Sigmoid colon (tissue), 4 donors: ENCODE measurements at regions not wholly inside any gene's neighbourhood (a gene's known extent, or its start where the extent isn't known, plus 50 kb on each side); places are given as distances from the start of the nearest gene placed in this dataset.

Experiments used
- CTCF ChIP-seq, 4 experiments: fragments of 450-650 bp in 3 of 4; fragments of 200-600 bp in 1 of 4; IDR thresholded peaks; one replicate each; pipeline ENCODE4 v1.5.1; 2016 to 2019; ENCODE audit warnings: antibody characterized with exemption in 4 of 4, mild to moderate bottlenecking in 3 of 4, moderate library complexity in 2 of 4
- POLR2AphosphoS5 ChIP-seq, 4 donors: sonication (generic); formaldehyde crosslinking; IDR thresholded peaks; one replicate each; pipeline ENCODE4 v1.6.1; 2017; ENCODE audit warnings: antibody characterized with exemption in 4 of 4

- TF ChIP-seq POLR2AphosphoS5 (IDR thresholded peaks at IDR 0.05) (no peak), CTCF (IDR thresholded peaks at IDR 0.05) (no peak)
Observed at GRCh38 chr10:20521186-20521585, 375.9 kb downstream of the NEBL start.
